K562 (cell line): ENCODE measurements at regions not wholly inside any gene's neighbourhood (a gene's known extent, or its start where the extent isn't known, plus 50 kb on each side); places are given as distances from the start of the nearest gene placed in this dataset.

Experiments used
- ATAC-seq: fragments of 200-7000 bp; cut with Tn5 transposase; 3 replicates; pipeline ENCODE4 v1.9.1; 2020; ENCODE audit warnings: moderate library complexity
- BruUV-seq: library from RNA; stranded (reverse); fragments of 400-500 nt; replicated peaks from 2 replicates; lab custom pipeline; 2021; lab: Mats Ljungman, UMichigan
- CTCF ChIA-PET: fragments of 300-600 bp; formaldehyde crosslinking; extraction: SDS; loops from one replicate; lab custom pipeline; 2021; ENCODE audit warnings: low intra/inter-chr PET ratio; lab: Yijun Ruan, JAX
- POLR2A ChIA-PET: fragments of 300-600, 350-650 bp; sonication (Branson Sonifier 250); formaldehyde crosslinking; extraction: SDS; loops from one replicate; lab custom pipeline; 2021; ENCODE audit warnings: antibody characterized with exemption, inconsistent platforms; lab: Yijun Ruan, JAX
- DNase-seq, 4 experiments: peaks; one replicate each; pipeline versions ENCODE4 v3.0.0 to v3.0.0-alpha.2; 2011 to 2018; ENCODE audit warnings: low spot score in 3 of 4, mixed read lengths in 3 of 4; ENCODE audit errors: extremely low read depth in 1 of 4
- FAIRE-seq: peaks from 2 replicates; lab custom pipeline; 2011; peaks lifted over from hg19 to GRCh38; lab: Jason Lieb, UNC
- H2AFZ ChIP-seq: 2 replicates; pipeline ENCODE4 v1.6.0; 2011; ENCODE audit warnings: low read depth, low read length, control low read depth, inconsistent platforms
- H3K27ac ChIP-seq: fragments of 200-600 bp; 3 replicates; pipeline ENCODE4 v1.8.0; 2011; ENCODE audit warnings: low read depth, mild to moderate bottlenecking, control low read depth, inconsistent platforms, low read length, moderate library complexity, mixed read lengths; ENCODE audit errors: extremely low read depth
- H3K27me3 ChIP-seq, 2 experiments: fragments of 300-600 bp in 1 of 2; 2 replicates in 1 of 2; 3 replicates in 1 of 2; pipeline versions ENCODE4 v1.6.0 to v1.8.0; 2011; ENCODE audit warnings: inconsistent platforms in 2 of 2, low read length in 2 of 2, mild to moderate bottlenecking in 1 of 2, mixed read lengths in 1 of 2, moderate library complexity in 1 of 2; ENCODE audit not compliant: control insufficient read depth in 2 of 2, insufficient read depth in 2 of 2
- H3K36me3 ChIP-seq: fragments of 300-600 bp; 3 replicates; pipeline ENCODE4 v1.8.0; 2011; ENCODE audit warnings: mild to moderate bottlenecking, low read length, inconsistent platforms; ENCODE audit not compliant: control insufficient read depth, insufficient read depth
- H3K4me1 ChIP-seq, 2 experiments: fragments of 200-600 bp in 1 of 2; replicated peaks in 1 of 2; 2 replicates in 1 of 2; 3 replicates in 1 of 2; pipeline versions ENCODE4 v1.5.1 to v1.8.0; 2011; ENCODE audit warnings: inconsistent platforms in 2 of 2, low read length in 2 of 2, mild to moderate bottlenecking in 1 of 2, mixed read lengths in 1 of 2, moderate library complexity in 1 of 2; ENCODE audit not compliant: control insufficient read depth in 2 of 2, insufficient read depth in 2 of 2
- H3K4me2 ChIP-seq: 2 replicates; pipeline ENCODE4 v1.6.1; 2011; ENCODE audit warnings: low read length, control low read depth, inconsistent platforms, mixed read lengths; ENCODE audit not compliant: insufficient read depth
- H3K4me3 ChIP-seq: fragments of 200-600 bp; sonication (generic), shearing (Covaris generic); 2 replicates; pipeline ENCODE4 v1.5.1; 2016; ENCODE audit warnings: control low read depth, inconsistent platforms
- H3K79me2 ChIP-seq: fragments of 200-600 bp; 3 replicates; pipeline ENCODE4 v1.8.0; 2011; ENCODE audit warnings: low read length, inconsistent platforms; ENCODE audit not compliant: control insufficient read depth, insufficient read depth
- H3K9ac ChIP-seq, 2 experiments: 2 replicates each; pipeline versions ENCODE4 v1.6.0 to v1.6.1; 2011; ENCODE audit warnings: low read depth in 2 of 2, low read length in 2 of 2, control low read depth in 1 of 2, inconsistent platforms in 1 of 2, mild to moderate bottlenecking in 1 of 2, mixed read lengths in 1 of 2; ENCODE audit not compliant: insufficient read depth in 1 of 2
- H3K9me1 ChIP-seq: one replicate; pipeline ENCODE4 v1.6.0; 2011; ENCODE audit warnings: inconsistent platforms, mild to moderate bottlenecking, low read length, moderate library complexity; ENCODE audit not compliant: control insufficient read depth, insufficient read depth
- H3K9me3 ChIP-seq: replicated peaks from 2 replicates; pipeline ENCODE4 v1.5.1; 2011; ENCODE audit warnings: low read depth, low read length, inconsistent platforms; ENCODE audit not compliant: control insufficient read depth, insufficient read depth
- H4K20me1 ChIP-seq: replicated peaks from 2 replicates; pipeline ENCODE4 v1.6.1; 2011; ENCODE audit warnings: low read length, inconsistent platforms, mixed read lengths; ENCODE audit not compliant: control insufficient read depth, insufficient read depth
- HMG20B ChIP-seq: fragments of 250-450 bp; sonication (Bioruptor Pico); IDR thresholded peaks from 2 replicates; pipeline ENCODE4 v1.5.0; 2021; ENCODE audit warnings: mild to moderate bottlenecking
- MNT ChIP-seq, 2 experiments: fragments of 450-650 bp; conservative IDR thresholded peaks; 2 replicates each; pipeline ENCODE4 v1.6.1; 2017; ENCODE audit warnings: mild to moderate bottlenecking in 2 of 2, moderate library complexity in 2 of 2
- SRSF3 ChIP-seq: fragments of 200-400 bp; formaldehyde crosslinking; IDR thresholded peaks from 2 replicates; pipeline ENCODE4 v1.6.1; 2016; ENCODE audit warnings: mild to moderate bottlenecking, low read length, moderate library complexity; ENCODE audit not compliant: insufficient read depth
- TFAM ChIP-seq: fragments of 250-450 bp; sonication (Bioruptor Pico); conservative IDR thresholded peaks from 2 replicates; pipeline ENCODE4 v1.5.0; 2021; ENCODE audit warnings: mild to moderate bottlenecking, moderate library complexity
- ZFX ChIP-seq: sonication (generic); formaldehyde crosslinking; IDR thresholded peaks from 2 replicates; pipeline ENCODE4 v1.8.0; 2022; ENCODE audit warnings: mild to moderate bottlenecking, missing genetic modification reagents, moderate library complexity
- ZNF431 ChIP-seq: sonication (generic); formaldehyde crosslinking; IDR thresholded peaks from 2 replicates; pipeline ENCODE4 v1.8.0; 2022; ENCODE audit warnings: mild to moderate bottlenecking, missing genetic modification reagents
- WGBS: fragments of 100-300 bp; shearing (Covaris generic); methylation state at CpG from one replicate; pipeline ENCODE4 v1.1.6; 2016; ENCODE audit warnings: low coverage, mixed read lengths; ENCODE audit not compliant: insufficient coverage; ENCODE audit errors: missing lambda C conversion rate; 5-methylcytosine and 5-hydroxymethylcytosine counted together
- in situ Hi-C: fragments of 300-500 bp; cut with MboI; formaldehyde crosslinking; loops from 4 replicates; pipeline ENCODE4 v1.15.0; 2018; ENCODE audit warnings: inconsistent platforms, mixed read lengths
- intact Hi-C: fragments of 100-400 bp; cut with micrococcal nuclease; formaldehyde crosslinking; loops from 2 replicates; pipeline ENCODE4 v1.14.2; 2022

GRCh38 chr9:79425840-79426239, 145.9 kb upstream of the TLE4 start (continued):
- TF ChIP-seq MNT (conservative IDR thresholded peaks at IDR 0.05) (no peak), ZNF431 (no peak), SRSF3 (no peak)

- Histone ChIP-seq H3K9ac (no peak overlapping the region), H3K27me3 (no peaks in the 10 kb centered on the region), H2AFZ (no peak overlapping the region), H3K36me3 (no peaks in the 10 kb centered on the region), H4K20me1 (no peaks in the 10 kb centered on the region), H3K9me3 (no peaks in the 10 kb centered on the region), H3K4me2 (no peak overlapping the region), H3K9me1 (no peaks in the 10 kb centered on the region), H3K4me1 (no peaks in the 10 kb centered on the region), H3K27ac (no peak overlapping the region), H3K79me2 (no peaks in the 10 kb centered on the region), H3K4me3 (no peak overlapping the region)
- ChIA-PET CTCF (no interaction called here), POLR2A (no interaction called here)
- TF ChIP-seq TFAM (CRISPR knock-in tag) (no peak), HMG20B (CRISPR knock-in tag) (no peak), ZFX (no peak)
- 5% methylated on average over 2 of the region's 2 CpGs for WGBS
- intact Hi-C loops (no loop called here), in situ Hi-C loops (no loop called here)
- ATAC-seq (no peak), FAIRE-seq (no peak), DNase-seq (no peak)
- BruUV-seq: no TSS peak
These were observed 143.3 kb upstream of the TLE4 start for GRCh38 chr9:79428422-79428821.
